AG20443 (cell line): ENCODE measurements at regions not wholly inside any gene's neighbourhood (a gene's known extent, or its start where the extent isn't known, plus 50 kb on each side); places are given as distances from the start of the nearest gene placed in this dataset.
A peak's percentile ranks its signal among the peaks of the same experiment; 100 is the strongest.

Experiments used
- DNase-seq: peaks from one replicate; pipeline ENCODE4 v3.0.0; 2012; ENCODE audit warnings: low spot score, mixed read lengths

DNA sequence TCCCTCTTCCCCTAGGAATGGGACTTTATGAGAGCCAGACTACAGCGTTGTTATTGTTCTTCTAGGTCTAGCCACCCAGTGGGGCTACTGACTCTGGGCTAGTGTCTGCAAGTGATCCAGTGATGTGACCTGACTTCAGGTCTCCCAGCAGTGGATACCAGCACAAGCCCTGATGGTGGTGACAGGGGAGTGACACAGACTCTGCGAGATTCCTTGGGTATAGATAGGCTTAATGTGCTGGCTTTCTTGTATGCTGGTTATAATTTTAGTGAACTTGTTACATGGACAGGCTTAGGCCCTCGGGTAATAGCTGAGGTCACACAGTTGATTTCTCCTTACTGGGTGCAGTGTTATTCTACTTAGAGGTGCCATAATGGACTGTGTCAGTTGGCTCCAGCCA lies 106.9 kb downstream of the TBC1D30 start:
- DNase-seq: no peak

DNA sequence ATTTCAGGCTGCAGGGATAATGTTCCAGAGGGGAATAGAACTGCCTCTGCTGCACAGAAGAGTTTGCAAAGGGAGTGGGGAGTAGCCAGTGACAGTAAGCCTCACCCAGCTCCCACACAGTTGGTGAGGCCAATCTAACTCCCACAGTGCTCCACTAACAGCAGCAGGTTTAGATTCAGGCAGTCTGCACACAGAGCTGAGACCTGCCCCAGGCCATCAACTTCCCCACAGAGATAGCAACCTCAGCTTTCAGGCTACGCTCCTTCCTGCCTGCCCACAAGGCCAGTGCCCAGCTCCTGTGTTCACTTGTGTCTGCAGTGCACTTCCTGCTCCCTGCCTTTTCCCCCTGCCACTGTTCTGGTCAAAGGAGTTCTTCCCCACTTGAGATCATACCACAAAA lies 107.5 kb downstream of the TBC1D30 start:
- DNase-seq: no peak

GRCh38 chr12:64933791-64934190 lies 109.3 kb downstream of the TBC1D30 start:
- no peak for DNase-seq

DNA sequence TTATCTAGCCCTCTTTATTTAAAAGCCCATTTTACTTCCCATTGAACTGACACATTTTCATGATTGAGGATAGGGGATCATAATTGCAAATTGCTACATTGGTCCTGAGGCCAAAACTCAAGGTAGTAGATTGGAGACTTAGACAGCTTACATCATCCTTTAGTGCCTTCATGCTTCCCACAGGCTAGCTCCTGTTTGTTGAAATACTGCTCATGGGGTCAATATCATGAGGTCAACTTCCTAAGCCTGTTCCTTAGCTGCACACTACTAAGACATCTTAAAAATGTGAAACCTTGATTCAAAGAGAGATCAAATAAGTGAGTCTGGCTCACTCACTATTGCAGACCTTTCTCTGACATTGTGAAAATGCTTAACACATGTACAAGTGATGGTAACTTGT lies 113.0 kb downstream of the TBC1D30 start:
- DNase-seq: no peak

GRCh38 chr12:64938179-64938578 lies 113.7 kb downstream of the TBC1D30 start:
- DNase-seq: no peak

DNA sequence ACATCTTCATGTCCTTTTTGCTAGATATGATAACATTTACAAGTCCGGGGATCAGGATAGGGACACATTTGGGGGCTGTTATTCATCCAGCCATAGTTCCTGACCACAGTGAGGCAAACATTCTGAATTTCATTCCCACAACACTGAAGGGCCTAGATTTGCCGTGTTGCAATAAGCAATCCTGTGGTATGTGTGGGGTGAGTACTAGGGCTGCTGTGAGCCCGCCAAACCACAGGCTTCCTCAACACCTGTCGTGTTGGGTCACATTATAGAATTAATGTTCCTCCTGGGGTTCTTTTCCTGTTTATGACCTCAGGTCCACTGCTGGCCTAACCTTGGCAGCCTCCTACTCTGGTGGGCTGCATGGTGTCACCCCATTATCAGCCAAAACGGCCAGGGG lies 119.2 kb downstream of the TBC1D30 start:
- DNase-seq: peak; percentile 49

- DNase-seq: no peak
Observed at GRCh38 chr12:64944966-64945365, 120.5 kb downstream of the TBC1D30 start.

- no peak for DNase-seq
Observed at GRCh38 chr12:64946132-64946829, 121.8 kb downstream of the TBC1D30 start.

DNA sequence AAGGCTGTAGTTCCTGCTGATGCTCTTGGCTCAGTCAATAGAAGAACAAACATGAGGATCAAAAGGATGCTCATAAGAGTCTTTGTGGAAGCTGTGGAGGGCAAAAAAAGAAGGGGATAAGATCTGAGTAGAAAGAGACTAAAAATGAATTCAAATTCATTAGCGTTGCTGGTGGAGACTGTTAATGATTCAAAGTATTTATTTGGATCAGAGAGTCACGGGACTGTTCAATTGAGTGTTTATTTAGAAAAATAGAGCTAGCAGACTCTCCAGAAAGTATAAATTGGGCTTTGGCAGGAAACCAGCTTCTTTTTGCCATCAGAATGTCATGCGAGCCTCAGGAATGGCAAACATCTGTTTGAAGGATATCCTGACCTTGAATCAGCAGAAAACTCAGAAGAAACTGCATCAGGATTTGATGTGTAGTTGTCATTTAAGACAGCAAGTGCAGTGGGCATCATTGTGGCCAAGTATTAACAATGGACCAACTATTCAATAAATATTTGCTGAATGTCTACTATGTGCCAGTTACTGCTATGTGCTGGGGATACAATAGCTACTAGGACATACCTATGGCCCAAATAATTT lies 126.4 kb downstream of the TBC1D30 start:
- no peak for DNase-seq

GRCh38 chr12:64951944-64952343 lies 127.5 kb downstream of the TBC1D30 start:
- DNase-seq: no peak

DNA sequence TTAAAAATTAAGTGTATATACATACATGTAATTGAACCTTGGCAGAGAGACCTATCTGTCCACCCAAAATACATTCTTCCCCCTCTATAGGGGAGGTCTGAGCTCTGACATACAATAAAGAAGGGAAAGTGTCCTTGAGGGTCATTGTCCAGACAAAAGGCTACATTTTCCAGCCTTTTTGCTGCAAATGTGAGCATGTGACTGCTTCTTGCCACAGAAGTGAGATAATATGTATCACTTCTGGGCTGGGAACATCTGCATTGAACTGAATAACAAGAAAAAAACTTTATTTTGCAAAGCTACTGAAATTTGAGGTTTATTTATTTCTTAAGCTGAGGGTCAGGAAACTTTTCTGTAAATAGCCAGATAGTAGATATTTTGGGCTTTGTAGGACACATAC lies 131.3 kb downstream of the TBC1D30 start:
- no peak for DNase-seq

DNA sequence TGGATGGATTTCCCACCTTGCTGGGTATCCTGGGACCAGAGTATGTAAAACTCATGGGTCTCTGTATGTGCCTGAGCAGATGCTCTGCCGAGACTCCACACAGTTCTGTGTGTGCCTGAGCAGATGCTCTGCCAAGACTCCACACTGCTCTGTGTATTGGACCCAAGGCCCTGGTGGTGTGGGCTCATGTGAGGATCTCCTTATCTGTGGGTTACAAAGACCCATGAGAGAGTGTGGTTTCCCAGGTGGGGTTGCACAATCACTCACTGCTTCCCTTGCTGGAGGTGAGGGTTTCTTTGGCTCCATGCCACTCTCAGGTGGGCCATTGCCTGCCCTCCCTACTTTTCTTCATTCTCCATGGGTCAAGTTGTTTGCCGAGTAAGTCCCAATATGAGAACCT lies 141.5 kb downstream of the TBC1D30 start:
- DNase-seq: no peak

DNA sequence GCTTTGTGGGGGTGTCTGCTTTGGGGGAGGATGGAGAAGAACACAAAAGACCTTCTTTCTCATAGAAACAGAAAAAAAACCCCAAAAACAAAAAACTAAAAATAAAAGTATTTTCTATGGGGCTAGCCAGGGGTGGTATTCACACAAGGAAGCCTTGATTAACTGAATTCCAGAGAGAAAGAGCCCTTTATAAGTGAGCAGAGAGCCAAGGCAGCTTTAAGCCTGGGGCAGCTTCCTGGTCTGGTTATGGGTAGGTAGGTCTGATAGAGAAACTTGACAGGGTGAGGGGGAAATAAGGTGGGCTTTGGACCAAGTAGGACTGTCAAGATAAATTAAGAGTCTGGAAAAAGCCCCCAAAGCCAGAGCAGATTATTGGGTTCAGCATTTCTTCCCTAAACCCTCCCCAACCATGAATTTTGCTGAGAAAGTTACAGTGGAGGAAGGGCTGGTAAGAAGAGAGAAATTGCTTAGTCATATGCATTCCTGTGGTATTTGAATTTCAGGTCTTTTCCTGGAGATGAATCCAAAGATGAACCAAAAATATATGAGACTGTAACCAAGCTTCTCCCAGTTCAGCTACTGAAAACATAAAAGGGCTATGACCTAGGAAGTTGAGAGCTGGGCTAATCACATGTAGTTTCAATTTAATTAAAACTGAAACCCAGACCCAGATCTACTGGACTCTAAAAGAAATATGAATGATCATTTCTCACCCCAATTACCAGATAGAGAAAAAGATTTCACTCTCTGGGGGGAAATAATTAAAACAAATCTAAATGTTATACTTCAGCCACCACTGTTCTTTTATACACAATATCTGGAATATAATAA lies 144.8 kb downstream of the TBC1D30 start:
- peak; percentile 41 for DNase-seq

DNA sequence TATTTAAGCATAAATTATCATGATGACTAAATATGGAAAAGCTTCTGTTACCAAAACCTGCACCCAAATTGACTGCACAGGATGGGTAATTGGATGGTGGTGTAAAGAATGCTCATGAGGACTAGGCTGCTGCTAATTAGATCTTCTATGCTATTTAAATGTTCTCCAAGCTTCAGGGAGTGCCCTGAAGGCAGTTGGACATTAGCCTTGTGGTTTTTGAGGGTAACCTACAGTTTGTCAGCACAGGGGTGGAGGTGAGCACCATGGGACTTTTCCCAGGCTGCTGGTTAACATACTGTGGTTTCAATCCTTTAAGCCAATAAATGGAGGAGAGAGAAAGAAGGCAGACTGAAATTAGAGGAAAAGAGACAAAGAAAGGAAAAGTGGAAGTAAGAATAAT lies 145.0 kb downstream of the WIF1 start:
- DNase-seq: no peak

GRCh38 chr12:64983771-64984278 lies 137.3 kb downstream of the WIF1 start:
- no peak for DNase-seq

- no peak for DNase-seq
Observed at GRCh38 chr12:64991121-64991611, 129.9 kb downstream of the WIF1 start.

GRCh38 chr12:64992116-64992515 lies 129.0 kb downstream of the WIF1 start:
- no peak for DNase-seq

DNA sequence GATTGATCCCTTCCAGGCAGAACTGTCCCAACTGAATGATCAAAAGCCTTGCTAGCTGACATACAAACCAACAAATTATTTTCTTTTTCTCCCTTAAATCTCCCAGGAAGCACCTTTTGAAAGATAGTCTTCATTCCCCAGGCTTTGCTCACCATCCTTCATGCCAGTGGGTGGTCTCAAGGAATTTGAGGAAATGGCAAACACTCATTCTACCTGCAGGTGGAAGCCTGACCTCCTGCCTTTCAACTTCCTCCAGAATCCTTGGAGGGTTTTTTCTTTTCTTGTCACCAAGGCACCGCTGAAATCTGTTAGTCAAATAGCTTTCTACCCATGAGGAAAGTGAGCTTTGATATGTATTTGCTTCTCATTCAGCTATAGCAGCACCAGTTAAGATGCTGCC lies 128.5 kb downstream of the WIF1 start:
- DNase-seq: no peak

GRCh38 chr12:64993461-64993860 lies 127.6 kb downstream of the WIF1 start:
- DNase-seq: no peak

GRCh38 chr12:64995816-64996215 lies 125.3 kb downstream of the WIF1 start:
- DNase-seq: no peak

- no peak for DNase-seq
Observed at GRCh38 chr12:64997858-64998257, 123.2 kb downstream of the WIF1 start.

- DNase-seq: no peak
Observed at GRCh38 chr12:64998371-64999147, 122.5 kb downstream of the WIF1 start.
